Endodermal cell (in vitro differentiated cells): ENCODE measurements at regions not wholly inside any gene's neighbourhood (a gene's known extent, or its start where the extent isn't known, plus 50 kb on each side); places are given as distances from the start of the nearest gene placed in this dataset.

ENCODE experiments used
- DNase-seq: peaks from one replicate; pipeline ENCODE4 v3.0.0-alpha.2; 2017
- H3K27ac ChIP-seq: 2 replicates; pipeline ENCODE4 v1.5.1; 2013; ENCODE audit warnings: mild to moderate bottlenecking, low read depth, low read length, moderate library complexity
- H3K27me3 ChIP-seq: 2 replicates; pipeline ENCODE4 v1.6.1; 2013; ENCODE audit warnings: mild to moderate bottlenecking, low read length, moderate library complexity; ENCODE audit not compliant: insufficient read depth, control insufficient read depth, poor library complexity, severe bottlenecking
- H3K36me3 ChIP-seq: 2 replicates; pipeline ENCODE4 v1.7.0; 2013; ENCODE audit warnings: mild to moderate bottlenecking, low read length, moderate library complexity; ENCODE audit not compliant: control insufficient read depth, insufficient read depth
- H3K4me1 ChIP-seq: one replicate; pipeline ENCODE4 v1.7.0; 2013; ENCODE audit warnings: low read length; ENCODE audit not compliant: control insufficient read depth, insufficient read depth
- H3K4me3 ChIP-seq: 2 replicates; pipeline ENCODE4 v1.5.1; 2013; ENCODE audit warnings: mild to moderate bottlenecking, low read length, moderate library complexity
- H3K9ac ChIP-seq: 2 replicates; pipeline ENCODE4 v1.6.1; 2013; ENCODE audit warnings: mild to moderate bottlenecking, low read length, moderate library complexity; ENCODE audit not compliant: poor library complexity, severe bottlenecking; ENCODE audit errors: extremely low read depth
- H3K9me3 ChIP-seq: 2 replicates; pipeline ENCODE4 v1.6.1; 2013; ENCODE audit warnings: mild to moderate bottlenecking, low read length, moderate library complexity; ENCODE audit not compliant: control insufficient read depth
- H3K27ac Mint-ChIP-seq: 2 replicates; pipeline ENCODE4 v1.8.0; 2020; ENCODE audit warnings: mixed read lengths
- H3K27me3 Mint-ChIP-seq: 2 replicates; pipeline ENCODE4 v1.8.0; 2021; ENCODE audit warnings: mild to moderate bottlenecking, mixed read lengths; ENCODE audit not compliant: insufficient read depth
- H3K36me3 Mint-ChIP-seq: 2 replicates; pipeline ENCODE4 v1.8.0; 2020; ENCODE audit warnings: low read depth, mixed read lengths
- H3K4me1 Mint-ChIP-seq: 2 replicates; pipeline ENCODE4 v1.8.0; 2020; ENCODE audit warnings: mixed read lengths
- H3K4me3 Mint-ChIP-seq: 2 replicates; pipeline ENCODE4 v1.8.0; 2020; ENCODE audit warnings: mild to moderate bottlenecking, moderate library complexity, mixed read lengths
- H3K9me3 Mint-ChIP-seq: 2 replicates; pipeline ENCODE4 v1.8.0; 2020; ENCODE audit warnings: mild to moderate bottlenecking, mixed read lengths
- WGBS, 2 experiments: methylation state at CpG; one replicate each; pipeline versions ENCODE4 v1.1.5 to v1.1.7; 2013; ENCODE audit warnings: missing lambda C conversion rate in 2 of 2, mixed read lengths in 1 of 2; ENCODE audit not compliant: insufficient coverage in 1 of 2, insufficient read length in 1 of 2; 5-methylcytosine and 5-hydroxymethylcytosine counted together
- TF ChIP-seq, protein P1 (sequence below): fragments of 200-600 bp; sonication (generic); conservative IDR thresholded peaks from 2 replicates; pipeline ENCODE4 v1.5.0; 2021; ENCODE audit warnings: antibody characterized with exemption, mild to moderate bottlenecking

DNA sequence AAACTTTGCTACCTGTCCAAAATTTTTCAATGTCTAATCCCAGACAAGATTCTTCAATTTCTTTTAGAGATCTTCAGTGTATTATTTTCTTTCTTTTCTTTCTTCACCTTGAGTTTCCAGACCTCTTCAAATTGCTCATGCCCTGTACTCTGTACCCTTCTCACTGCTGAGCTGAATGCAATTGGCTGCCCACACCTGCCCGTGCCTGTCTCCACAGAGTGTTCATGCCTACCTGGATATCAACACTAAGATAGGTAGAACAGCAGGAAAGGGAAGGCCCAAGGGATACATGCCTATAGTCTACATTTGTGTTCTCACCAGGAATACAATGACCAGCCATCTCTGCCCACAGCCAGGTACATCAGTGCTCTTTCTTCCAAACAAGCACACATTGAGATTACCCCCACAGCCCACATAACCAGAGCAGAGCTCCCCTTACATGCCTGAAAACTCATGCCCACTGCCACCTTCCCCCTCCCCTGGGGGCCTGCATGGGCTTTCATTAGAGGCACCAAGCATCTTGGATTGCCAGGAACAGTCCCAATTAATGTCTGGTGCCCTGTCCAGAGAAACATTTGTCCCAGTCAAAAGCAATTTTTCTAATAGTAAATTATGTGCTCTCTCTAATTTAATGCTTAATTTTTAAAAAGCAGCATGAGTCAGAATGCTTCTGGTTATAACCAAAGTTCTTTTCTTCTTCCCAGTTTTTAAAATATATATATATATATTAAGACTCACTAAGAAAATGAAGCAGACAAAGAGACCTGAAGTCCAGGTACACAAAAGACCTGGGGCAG, 134.9 kb upstream of the SLC14A2 start:
- no peaks in the 10 kb centered on the region for H3K4me1 Mint-ChIP-seq

DNA sequence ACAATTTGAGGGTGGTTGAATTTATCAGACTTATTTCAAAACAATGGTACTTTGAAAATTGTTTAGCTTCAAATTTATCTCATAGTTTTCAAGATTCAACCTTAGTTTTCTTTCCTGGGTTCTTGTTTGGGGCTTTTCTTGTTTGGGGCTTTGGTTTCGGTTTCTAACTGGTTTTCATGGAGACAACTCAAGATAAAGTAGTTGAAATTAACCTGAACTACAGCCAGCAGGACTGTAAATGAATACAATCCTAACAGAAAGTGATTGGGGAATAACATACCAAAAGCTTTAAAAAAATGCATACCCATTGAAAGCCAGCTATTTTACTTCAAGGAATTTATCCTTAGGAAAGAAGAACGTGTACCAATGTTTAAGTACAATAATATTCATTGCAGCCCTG, 133.5 kb upstream of the SLC14A2 start:
- H3K9me3 ChIP-seq = no peaks in the 10 kb centered on the region
- H3K4me1 ChIP-seq = peaks cover 3% of the 10 kb centered on the region
- H3K27ac ChIP-seq = no peak overlapping the region
- Mint-ChIP-seq H3K27ac (no peak overlapping the region), H3K4me1 (no peaks in the 10 kb centered on the region), H3K36me3 (no peaks in the 10 kb centered on the region), H3K4me3 (no peak overlapping the region), H3K27me3 (no peaks in the 10 kb centered on the region), H3K9me3 (no peaks in the 10 kb centered on the region)
- peaks cover 16% of the 10 kb centered on the region for H3K27me3 ChIP-seq
- WGBS, 2 experiments = 45% methylated on average over 2 of the region's 2 CpGs; no CpG with 5 or more reads in 1 of the 2 experiments
- no peak for DNase-seq
- H3K36me3 ChIP-seq = no peaks in the 10 kb centered on the region
- TF ChIP-seq, protein P1, sequence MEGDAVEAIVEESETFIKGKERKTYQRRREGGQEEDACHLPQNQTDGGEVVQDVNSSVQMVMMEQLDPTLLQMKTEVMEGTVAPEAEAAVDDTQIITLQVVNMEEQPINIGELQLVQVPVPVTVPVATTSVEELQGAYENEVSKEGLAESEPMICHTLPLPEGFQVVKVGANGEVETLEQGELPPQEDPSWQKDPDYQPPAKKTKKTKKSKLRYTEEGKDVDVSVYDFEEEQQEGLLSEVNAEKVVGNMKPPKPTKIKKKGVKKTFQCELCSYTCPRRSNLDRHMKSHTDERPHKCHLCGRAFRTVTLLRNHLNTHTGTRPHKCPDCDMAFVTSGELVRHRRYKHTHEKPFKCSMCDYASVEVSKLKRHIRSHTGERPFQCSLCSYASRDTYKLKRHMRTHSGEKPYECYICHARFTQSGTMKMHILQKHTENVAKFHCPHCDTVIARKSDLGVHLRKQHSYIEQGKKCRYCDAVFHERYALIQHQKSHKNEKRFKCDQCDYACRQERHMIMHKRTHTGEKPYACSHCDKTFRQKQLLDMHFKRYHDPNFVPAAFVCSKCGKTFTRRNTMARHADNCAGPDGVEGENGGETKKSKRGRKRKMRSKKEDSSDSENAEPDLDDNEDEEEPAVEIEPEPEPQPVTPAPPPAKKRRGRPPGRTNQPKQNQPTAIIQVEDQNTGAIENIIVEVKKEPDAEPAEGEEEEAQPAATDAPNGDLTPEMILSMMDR = no peak
- no peak overlapping the region for H3K9ac ChIP-seq
- H3K4me3 ChIP-seq = no peak overlapping the region

More for the DNA sequence above, 134.9 kb upstream of the SLC14A2 start:
- Histone ChIP-seq H3K9me3 (no peaks in the 10 kb centered on the region), H3K27me3 (peaks cover 5% of the 10 kb centered on the region), H3K36me3 (no peaks in the 10 kb centered on the region), H3K27ac (no peak overlapping the region), H3K9ac (no peak overlapping the region), H3K4me3 (no peak overlapping the region), H3K4me1 (peaks cover 3% of the 10 kb centered on the region)
- no peaks in the 10 kb centered on the region for H3K36me3 Mint-ChIP-seq
- DNase-seq = no peak
- 93 to 100% methylated on average over 1 of the region's 1 CpG for WGBS, 2 experiments
- no peak overlapping the region for H3K4me3 Mint-ChIP-seq
- H3K27me3 Mint-ChIP-seq = no peaks in the 10 kb centered on the region
- H3K27ac Mint-ChIP-seq = no peak overlapping the region
- TF ChIP-seq, protein P1 = no peak
- no peaks in the 10 kb centered on the region for H3K9me3 Mint-ChIP-seq

DNA sequence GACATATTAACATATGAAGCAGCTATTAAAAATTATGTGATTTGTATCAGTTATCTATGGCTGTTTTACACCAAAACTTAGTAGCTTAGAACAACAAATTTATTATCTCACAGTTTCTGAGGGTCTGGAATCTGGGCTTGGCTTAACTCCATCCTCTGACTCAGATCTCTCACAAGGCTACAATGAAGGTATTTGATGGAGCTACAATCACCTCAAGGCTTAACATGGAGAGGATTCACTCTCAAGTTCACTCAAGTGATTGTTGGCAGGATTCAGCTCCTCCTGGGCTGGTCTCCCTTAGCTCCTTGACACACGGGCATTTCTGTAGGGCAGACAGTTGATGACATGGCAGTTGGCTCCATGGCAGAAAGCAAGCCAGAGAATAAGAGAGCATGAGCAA, 133.0 kb upstream of the SLC14A2 start:
- DNase-seq = no peak
- H3K9ac ChIP-seq = no peak overlapping the region
- Mint-ChIP-seq H3K36me3 (no peaks in the 10 kb centered on the region), H3K27me3 (no peaks in the 10 kb centered on the region), H3K4me3 (no peak overlapping the region), H3K4me1 (no peaks in the 10 kb centered on the region), H3K9me3 (no peaks in the 10 kb centered on the region), H3K27ac (no peak overlapping the region)
- no peak overlapping the region for H3K27ac ChIP-seq
- TF ChIP-seq, protein P1 = no peak
- H3K4me3 ChIP-seq = no peak overlapping the region
- H3K36me3 ChIP-seq = no peaks in the 10 kb centered on the region
- H3K4me1 ChIP-seq = peaks cover 3% of the 10 kb centered on the region
- 89 to 92% methylated on average over 1 of the region's 1 CpG for WGBS, 2 experiments
- no peaks in the 10 kb centered on the region for H3K9me3 ChIP-seq
- H3K27me3 ChIP-seq = peaks cover 21% of the 10 kb centered on the region
